ENCODE measurements at regions not wholly inside any gene's neighbourhood (a gene's known extent, or its start where the extent isn't known, plus 50 kb on each side); places are given as distances from the start of the nearest gene placed in this dataset.

- intact Hi-C loops (cut with micrococcal nuclease) (no loop called here), in situ Hi-C loops (cut with MboI; ENCODE audit: low sequenced_read_pairs) (loop anchor here (25.0 kb wide), 1 partner anchor 98 kb away; no protein-coding TSS in a partner anchor), dilution Hi-C loops (cut with HindIII; ENCODE audit: low sequenced_read_pairs, unreplicated experiment) (no loop called here)
- Histone ChIP-seq H3K36me3 (ENCODE audit: control insufficient read depth, insufficient read depth, low read length) (no peaks in the 10 kb centered on the region), H4K20me1 (ENCODE audit: insufficient read depth, low read length) (no peaks in the 10 kb centered on the region), H2AK9ac (replicated peaks; ENCODE audit: low read depth, low read length, poor library complexity) (no peak overlapping the region), H3K4me1 (ENCODE audit: control insufficient read depth, insufficient read depth, low read length) (no peaks in the 10 kb centered on the region), H4K8ac (ENCODE audit: low read depth in 2 of 2, low read length in 2 of 2) (no peak overlapping the region), H3K9me1 (ENCODE audit: insufficient read depth, low read length) (no peaks in the 10 kb centered on the region), H4K91ac (ENCODE audit: insufficient read depth, low read depth, low read length) (no peak overlapping the region), H3K56ac (ENCODE audit: extremely low read depth, insufficient read depth, low read length) (no peak overlapping the region), H3K27me3 (ENCODE audit: control insufficient read depth, insufficient read depth, low read length) (no peaks in the 10 kb centered on the region), H3K4me2 (ENCODE audit: low read depth, low read length) (no peak overlapping the region), H3K4ac (ENCODE audit: low read depth, low read length) (no peak overlapping the region), H2AK5ac (ENCODE audit: low read depth, low read length) (no peak overlapping the region), H3K9me3 (ENCODE audit: control insufficient read depth, insufficient read depth, low read length) (no peaks in the 10 kb centered on the region), H2BK120ac (ENCODE audit: low read depth, low read length) (no peak overlapping the region), H3K9ac (ENCODE audit: low read depth, low read length) (no peak overlapping the region), H3K4me3 (ENCODE audit: insufficient read depth, low read depth, low read length) (no peak overlapping the region), H2BK15ac (ENCODE audit: low read depth, low read length) (no peak overlapping the region), H3K18ac (ENCODE audit: low read depth, low read length) (no peak overlapping the region), H3K27ac (ENCODE audit: insufficient read depth, low read length) (no peak overlapping the region), H2AFZ (replicated peaks; ENCODE audit: low read length, poor library complexity) (no peak overlapping the region), H2BK5ac (ENCODE audit: low read depth, low read length, poor library complexity, severe bottlenecking) (no peak overlapping the region), H3K23ac (ENCODE audit: low read depth, low read length) (no peak overlapping the region), H4K5ac (ENCODE audit: low read depth, low read length) (no peak overlapping the region), H3K79me1 (ENCODE audit: low read depth in 1 of 2, low read length in 2 of 2) (no peaks in the 10 kb centered on the region), H3K14ac (replicated peaks; ENCODE audit: low read depth, low read length) (no peak overlapping the region), H2BK20ac (ENCODE audit: low read depth, low read length) (no peak overlapping the region)
- POLR2A ChIA-PET (ENCODE audit: unreplicated experiment) = no interaction called here
- WGBS, 2 experiments (ENCODE audit: extremely low coverage in 2 of 2, insufficient read length in 1 of 2) = no CpG with 5 or more reads among the region's 9 CpGs
- BruUV-seq (replicated peaks) = no TSS peak
- no peak for ATAC-seq (ENCODE audit: low read depth)
- CTCF ChIA-PET = no interaction called here
- DNase-seq = no peak
- no peak for TF ChIP-seq ELK1 (IDR thresholded peaks at IDR 0.05; ENCODE audit: borderline replicate concordance, low read depth, low read length)
- no peak for TF ChIP-seq POLR2A (IDR thresholded peaks at IDR 0.05; ENCODE audit: low read depth, low read length)
- TF ChIP-seq SMC3 (IDR thresholded peaks at IDR 0.05; ENCODE audit: low read depth, low read length) = no peak
- no peak for TF ChIP-seq CEBPB (IDR thresholded peaks at IDR 0.05; ENCODE audit: low read depth, low read length)
- TF ChIP-seq FOS (IDR thresholded peaks at IDR 0.05; ENCODE audit: low read depth, low read length) = no peak
- no peak for TF ChIP-seq BHLHE40 (IDR thresholded peaks at IDR 0.05; ENCODE audit: low read depth, low read length)
- no peak for TF ChIP-seq RAD21 (IDR thresholded peaks at IDR 0.05; ENCODE audit: low read length)
- TF ChIP-seq RCOR1 (IDR thresholded peaks at IDR 0.05; ENCODE audit: insufficient replicate concordance, low read length) = no peak
- no peak for TF ChIP-seq MXI1 (IDR thresholded peaks at IDR 0.05; ENCODE audit: borderline replicate concordance, low read depth, low read length)
- TF ChIP-seq CTCF (conservative IDR thresholded peaks at IDR 0.05; ENCODE audit: low read depth, low read length) = no peak
- TF ChIP-seq MAZ (IDR thresholded peaks at IDR 0.05; ENCODE audit: borderline replicate concordance, low read depth, low read length) = no peak
- no peak for TF ChIP-seq CHD1 (IDR thresholded peaks at IDR 0.05; ENCODE audit: low read depth, low read length)
- no peak for TF ChIP-seq RFX5 (IDR thresholded peaks at IDR 0.05; ENCODE audit: low read depth, low read length)
- TF ChIP-seq USF2 (IDR thresholded peaks at IDR 0.05; ENCODE audit: low read depth, low read length) = no peak
Measured at GRCh38 chr9:28064241-28064815, 491.0 kb upstream of the C9orf72 start.
